ENCODE measurements at regions not wholly inside any gene's neighbourhood (a gene's known extent, or its start where the extent isn't known, plus 50 kb on each side); places are given as distances from the start of the nearest gene placed in this dataset.
A peak's percentile ranks its signal among the peaks of the same experiment; 100 is the strongest.
"Not testable (repeated sequence)": the region's sequence is repeated elsewhere in the genome, so short reads cannot be mapped to it uniquely, and the experiment has no call there.

GRCh38 chr1:38152351-38153065, 105.9 kb upstream of the POU3F1 start:
- 82 to 93% (median 89%) methylated on average over 2 to 3 of the region's 3 CpGs for WGBS, 4 donors
- H3K9me3 ChIP-seq (replicated peaks in 1 of 3), result no peaks in the 10 kb centered on the region

GRCh38 chr1:38151399-38151798, 104.8 kb upstream of the POU3F1 start:
- TF ChIP-seq CTCF (IDR thresholded peaks at IDR 0.05) (no peak), POLR2A (IDR thresholded peaks at IDR 0.05) (no peak)
- H3K27me3 ChIP-seq, result no peaks in the 10 kb centered on the region
- DNase-seq, result no peak
- no peaks in the 10 kb centered on the region for H3K4me1 ChIP-seq (replicated peaks in 1 of 2)
- H3K36me3 ChIP-seq (replicated peaks in 1 of 2), result no peaks in the 10 kb centered on the region
- no peaks in the 10 kb centered on the region for H3K9me3 ChIP-seq (replicated peaks in 1 of 3)
- H3K4me3 ChIP-seq, result no peak overlapping the region
- intact Hi-C loops (cut with DNase I), result no loop called here
- no peak overlapping the region for H3K27ac ChIP-seq

More at GRCh38 chr1:38152351-38153065, 105.9 kb upstream of the POU3F1 start:
- no peak overlapping the region for H3K4me3 ChIP-seq
- no peaks in the 10 kb centered on the region for H3K4me1 ChIP-seq (replicated peaks in 1 of 2)
- H3K36me3 ChIP-seq (replicated peaks in 1 of 2), result no peaks in the 10 kb centered on the region
- no peak overlapping the region for H3K27ac ChIP-seq
- intact Hi-C loops (cut with DNase I), result no loop called here
- DNase-seq, result peak in 1 of 7 donors; percentile 69
- no peaks in the 10 kb centered on the region for H3K27me3 ChIP-seq
- no peak for TF ChIP-seq POLR2A (IDR thresholded peaks at IDR 0.05)
- TF ChIP-seq CTCF (IDR thresholded peaks at IDR 0.05), result peak in 2 of 6 experiments; percentile 8 to 22

- H3K4me1 ChIP-seq (replicated peaks in 1 of 2); H3K4me3 ChIP-seq; H3K36me3 ChIP-seq (replicated peaks in 1 of 2); DNase-seq; H3K27ac ChIP-seq; intact Hi-C loops (cut with DNase I); H3K9me3 ChIP-seq (replicated peaks in 1 of 3): not testable (repeated sequence)
- WGBS, 4 donors, result 64 to 76% (median 70%) methylated on average over 2 of the region's 2 CpGs
- H3K27me3 ChIP-seq, result peaks cover 14% of the 10 kb centered on the region
These were observed 99.5 kb upstream of the POU3F1 start for GRCh38 chr1:38146079-38146478.

GRCh38 chr1:38142606-38143005, 96.0 kb upstream of the POU3F1 start:
- intact Hi-C loops (cut with DNase I), result no loop called here
- Histone ChIP-seq H3K27me3 (peaks cover 21% of the 10 kb centered on the region), H3K4me3 (no peak overlapping the region), H3K9me3 (replicated peaks in 1 of 3) (no peaks in the 10 kb centered on the region), H3K4me1 (replicated peaks in 1 of 2) (peaks cover 0 to 8% of the 10 kb centered on the region in 2 donors), H3K27ac (no peak overlapping the region), H3K36me3 (replicated peaks in 1 of 2) (no peaks in the 10 kb centered on the region)
- DNase-seq, result no peak
- 74 to 90% (median 83%) methylated on average over 2 of the region's 2 CpGs for WGBS, 4 donors
- TF ChIP-seq POLR2A (IDR thresholded peaks at IDR 0.05) (no peak), CTCF (IDR thresholded peaks at IDR 0.05) (no peak)

GRCh38 chr1:38141483-38141882, 94.9 kb upstream of the POU3F1 start:
- DNase-seq, result no peak
- H3K9me3 ChIP-seq (replicated peaks in 1 of 3), result no peaks in the 10 kb centered on the region
- H3K4me1 ChIP-seq (replicated peaks in 1 of 2), result peaks cover 0 to 8% of the 10 kb centered on the region in 2 donors
- WGBS, 4 donors, result 37 to 67% (median 43%) methylated on average over 3 of the region's 3 CpGs
- peaks cover 24% of the 10 kb centered on the region for H3K27me3 ChIP-seq
- intact Hi-C loops (cut with DNase I), result no loop called here
- H3K27ac ChIP-seq, result no peak overlapping the region
- no peaks in the 10 kb centered on the region for H3K36me3 ChIP-seq (replicated peaks in 1 of 2)
- no peak overlapping the region for H3K4me3 ChIP-seq
- TF ChIP-seq POLR2A (IDR thresholded peaks at IDR 0.05) (no peak), CTCF (IDR thresholded peaks at IDR 0.05) (no peak)

All from adrenal gland (tissue), 9 donors.